ENCODE measurements at regions not wholly inside any gene's neighbourhood (a gene's known extent, or its start where the extent isn't known, plus 50 kb on each side); places are given as distances from the start of the nearest gene placed in this dataset.

DNA sequence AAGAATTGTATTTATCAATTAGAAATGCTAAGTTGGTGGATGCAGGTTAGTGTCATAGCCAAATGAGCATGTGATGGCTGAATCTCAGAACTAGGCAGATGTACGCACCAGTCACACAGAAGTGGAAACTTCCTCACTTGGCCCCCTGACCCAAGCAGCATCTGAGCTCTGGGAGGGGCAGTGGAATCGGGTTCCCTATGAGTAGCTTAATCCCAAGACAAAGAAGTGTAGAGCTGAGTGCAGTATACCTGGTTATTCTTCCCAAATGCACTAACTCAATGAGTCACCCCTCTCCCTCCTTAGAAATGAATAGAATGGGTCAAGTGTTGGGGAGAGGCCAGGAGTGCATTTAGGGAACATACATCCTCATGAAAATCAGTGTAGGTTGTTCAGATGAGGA, 224.6 kb downstream of the FAT3 start:
- CTCF ChIA-PET: no interaction called here

DNA sequence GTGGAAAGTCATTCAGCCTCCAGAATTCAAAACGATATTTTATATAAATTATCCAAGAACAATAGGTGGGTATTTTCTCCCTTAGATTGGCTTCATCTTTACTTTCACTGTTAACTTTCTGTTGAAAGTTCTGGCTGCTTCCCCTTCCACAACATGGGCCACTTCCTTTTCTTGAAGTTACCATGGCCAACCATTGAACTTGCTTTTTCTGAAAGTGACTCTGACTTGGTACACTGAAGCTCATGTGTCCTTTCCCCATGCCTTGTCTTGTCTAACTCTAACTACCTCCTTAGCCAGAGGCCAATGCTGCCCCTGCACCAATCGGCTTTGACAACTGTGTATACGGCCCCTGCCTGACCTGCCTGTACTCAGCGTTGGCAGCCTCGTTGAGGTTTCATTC, 225.2 kb downstream of the FAT3 start:
- Histone ChIP-seq H3K4me3 (ENCODE audit: low read depth, low read length) (no peak overlapping the region), H3K9me3 (ENCODE audit: control insufficient read depth, insufficient read depth, low read length) (no peaks in the 10 kb centered on the region), H3K27ac (ENCODE audit: low read depth, low read length) (no peak overlapping the region), H3K27me3 (ENCODE audit: control insufficient read depth, insufficient read depth, low read length) (no peaks in the 10 kb centered on the region)
- ChIA-PET POLR2A (no interaction called here), CTCF (no interaction called here)
- TF ChIP-seq, protein P1, sequence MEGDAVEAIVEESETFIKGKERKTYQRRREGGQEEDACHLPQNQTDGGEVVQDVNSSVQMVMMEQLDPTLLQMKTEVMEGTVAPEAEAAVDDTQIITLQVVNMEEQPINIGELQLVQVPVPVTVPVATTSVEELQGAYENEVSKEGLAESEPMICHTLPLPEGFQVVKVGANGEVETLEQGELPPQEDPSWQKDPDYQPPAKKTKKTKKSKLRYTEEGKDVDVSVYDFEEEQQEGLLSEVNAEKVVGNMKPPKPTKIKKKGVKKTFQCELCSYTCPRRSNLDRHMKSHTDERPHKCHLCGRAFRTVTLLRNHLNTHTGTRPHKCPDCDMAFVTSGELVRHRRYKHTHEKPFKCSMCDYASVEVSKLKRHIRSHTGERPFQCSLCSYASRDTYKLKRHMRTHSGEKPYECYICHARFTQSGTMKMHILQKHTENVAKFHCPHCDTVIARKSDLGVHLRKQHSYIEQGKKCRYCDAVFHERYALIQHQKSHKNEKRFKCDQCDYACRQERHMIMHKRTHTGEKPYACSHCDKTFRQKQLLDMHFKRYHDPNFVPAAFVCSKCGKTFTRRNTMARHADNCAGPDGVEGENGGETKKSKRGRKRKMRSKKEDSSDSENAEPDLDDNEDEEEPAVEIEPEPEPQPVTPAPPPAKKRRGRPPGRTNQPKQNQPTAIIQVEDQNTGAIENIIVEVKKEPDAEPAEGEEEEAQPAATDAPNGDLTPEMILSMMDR (IDR thresholded peaks at IDR 0.05; ENCODE audit: low read depth, low read length): no peak
- DNase-seq (ENCODE audit: low read depth, low spot score): no peak

More for the DNA sequence above, 224.6 kb downstream of the FAT3 start:
- no peaks in the 10 kb centered on the region for H3K9me3 ChIP-seq (ENCODE audit: control insufficient read depth, insufficient read depth, low read length)
- POLR2A ChIA-PET: no interaction called here
- no peaks in the 10 kb centered on the region for H3K27me3 ChIP-seq (ENCODE audit: control insufficient read depth, insufficient read depth, low read length)
- no peak overlapping the region for H3K27ac ChIP-seq (ENCODE audit: low read depth, low read length)
- TF ChIP-seq, protein P1 (IDR thresholded peaks at IDR 0.05; ENCODE audit: low read depth, low read length): no peak
- no peak for DNase-seq (ENCODE audit: low read depth, low spot score)
- no peak overlapping the region for H3K4me3 ChIP-seq (ENCODE audit: low read depth, low read length)

DNA sequence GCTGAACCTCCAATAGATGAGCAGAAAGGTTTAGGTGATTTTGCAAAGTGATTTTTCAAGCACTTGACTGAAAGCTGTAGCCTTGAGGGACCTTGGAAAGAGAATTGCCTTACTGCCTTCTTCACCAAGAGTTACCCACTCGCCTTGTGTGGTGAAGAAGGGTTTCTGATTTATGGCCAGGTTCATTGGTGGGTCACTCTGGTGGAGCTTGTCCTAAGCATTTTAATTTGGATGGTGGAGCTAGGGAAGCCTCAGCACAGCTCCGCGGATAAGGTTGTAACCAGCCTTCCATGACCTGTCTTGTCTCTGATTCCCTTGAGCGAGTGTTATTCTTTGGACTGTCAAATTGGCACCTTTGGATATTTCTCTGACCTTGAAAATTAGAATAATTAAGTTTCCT, 226.4 kb downstream of the FAT3 start:
- H3K27me3 ChIP-seq (ENCODE audit: control insufficient read depth, insufficient read depth, low read length): no peaks in the 10 kb centered on the region
- CTCF ChIA-PET: no interaction called here
- POLR2A ChIA-PET: no interaction called here
- TF ChIP-seq, protein P1 (IDR thresholded peaks at IDR 0.05; ENCODE audit: low read depth, low read length): no peak
- no peak overlapping the region for H3K4me3 ChIP-seq (ENCODE audit: low read depth, low read length)
- no peak overlapping the region for H3K27ac ChIP-seq (ENCODE audit: low read depth, low read length)
- no peaks in the 10 kb centered on the region for H3K9me3 ChIP-seq (ENCODE audit: control insufficient read depth, insufficient read depth, low read length)
- DNase-seq (ENCODE audit: low read depth, low spot score): no peak

DNA sequence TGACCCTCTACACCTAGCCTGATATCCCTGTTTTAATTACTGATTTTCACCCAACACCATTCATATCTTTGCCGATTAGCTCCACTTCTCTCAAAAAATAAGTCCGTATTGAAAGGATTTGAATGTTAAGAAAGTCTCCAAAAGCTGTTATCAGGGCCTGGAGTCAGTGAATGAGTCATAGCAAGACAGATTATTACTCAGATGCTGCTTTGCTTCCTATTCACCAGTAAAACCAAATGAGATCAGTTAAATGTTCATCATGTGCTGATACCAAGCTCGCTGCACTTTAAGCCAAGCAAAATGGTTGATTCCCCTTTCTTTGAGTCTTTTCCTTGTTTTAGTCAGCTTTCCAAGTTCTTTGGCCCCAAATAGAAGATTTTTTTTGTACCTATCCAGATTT, 228.4 kb downstream of the FAT3 start:
- TF ChIP-seq, protein P1 (IDR thresholded peaks at IDR 0.05; ENCODE audit: low read depth, low read length): no peak
- POLR2A ChIA-PET: no interaction called here
- Histone ChIP-seq H3K9me3 (ENCODE audit: control insufficient read depth, insufficient read depth, low read length) (no peaks in the 10 kb centered on the region), H3K4me3 (ENCODE audit: low read depth, low read length) (no peak overlapping the region), H3K27ac (ENCODE audit: low read depth, low read length) (no peak overlapping the region), H3K27me3 (ENCODE audit: control insufficient read depth, insufficient read depth, low read length) (no peaks in the 10 kb centered on the region)
- peak; percentile 6 for DNase-seq (ENCODE audit: low read depth, low spot score)
- CTCF ChIA-PET: no interaction called here

DNA sequence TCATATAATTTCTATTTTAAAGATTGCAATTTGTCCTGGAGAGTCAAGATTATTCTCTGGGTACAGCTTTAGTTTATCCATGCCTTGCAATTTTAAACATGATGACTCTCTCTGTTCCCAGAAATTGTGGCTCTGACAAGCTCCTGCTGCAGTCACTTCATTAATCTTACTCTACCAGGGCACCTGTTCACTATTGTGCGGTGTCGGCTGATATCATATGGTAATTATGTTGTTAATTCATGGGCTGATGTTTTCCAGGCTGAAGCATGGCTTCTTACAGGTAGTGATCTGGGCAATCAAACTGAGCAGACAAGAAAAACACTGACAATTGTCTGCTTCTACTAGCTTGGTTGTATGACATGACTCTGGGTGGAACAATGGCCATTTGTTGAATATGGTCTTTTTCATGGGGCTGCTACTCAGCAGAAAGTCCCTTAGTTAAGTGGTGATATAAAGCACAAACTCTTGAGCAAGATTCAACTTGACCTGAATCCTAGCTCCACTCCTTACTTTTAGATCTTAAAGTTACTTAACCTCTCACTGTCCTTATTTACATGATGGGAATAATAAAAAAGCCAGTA, 230.7 kb downstream of the FAT3 start:
- H3K27ac ChIP-seq (ENCODE audit: low read depth, low read length): no peak overlapping the region
- ChIA-PET CTCF (no interaction called here), POLR2A (no interaction called here)
- no peaks in the 10 kb centered on the region for H3K27me3 ChIP-seq (ENCODE audit: control insufficient read depth, insufficient read depth, low read length)
- no peaks in the 10 kb centered on the region for H3K9me3 ChIP-seq (ENCODE audit: control insufficient read depth, insufficient read depth, low read length)
- H3K4me3 ChIP-seq (ENCODE audit: low read depth, low read length): no peak overlapping the region
- DNase-seq (ENCODE audit: low read depth, low spot score): no peak
- TF ChIP-seq, protein P1 (IDR thresholded peaks at IDR 0.05; ENCODE audit: low read depth, low read length): no peak

Measured in AG04450 (cell line).